Sigmoid colon (tissue), 6 donors: ENCODE measurements at regions not wholly inside any gene's neighbourhood (a gene's known extent, or its start where the extent isn't known, plus 50 kb on each side); places are given as distances from the start of the nearest gene placed in this dataset.

Experiments
- DNase-seq: peaks from one replicate; pipeline ENCODE4 v3.0.0-alpha.2; 2019
- H3K27ac ChIP-seq, 4 donors: fragments of 200-600 bp; sonication (generic); one replicate each; pipeline ENCODE4 v1.5.1; 2016 to 2019; ENCODE audit warnings: mild to moderate bottlenecking in 1 of 4
- H3K27me3 ChIP-seq, 3 donors: fragments of 200-600 bp; sonication (generic); one replicate each; pipeline ENCODE4 v1.5.1; 2019; ENCODE audit warnings: mild to moderate bottlenecking in 1 of 3
- H3K36me3 ChIP-seq, 4 donors: fragments of 200-600 bp; sonication (generic); one replicate each; pipeline ENCODE4 v1.5.1; 2016 to 2019
- H3K4me1 ChIP-seq, 4 donors: fragments of 200-600 bp; sonication (generic); one replicate each; pipeline ENCODE4 v1.5.1; 2017 to 2019
- H3K4me3 ChIP-seq, 4 donors: fragments of 200-600 bp; sonication (generic); one replicate each; pipeline ENCODE4 v1.5.1; 2017 to 2019; ENCODE audit warnings: mild to moderate bottlenecking in 2 of 4, moderate library complexity in 1 of 4
- H3K9me3 ChIP-seq, 4 donors: fragments of 200-600 bp in 3 of 4; sonication (generic) in 3 of 4; one replicate each; pipeline versions ENCODE4 v1.5.1 to v1.6.1; 2013 to 2019
- CTCF ChIP-seq, 4 experiments: fragments of 450-650 bp in 3 of 4; fragments of 200-600 bp in 1 of 4; IDR thresholded peaks; one replicate each; pipeline ENCODE4 v1.5.1; 2016 to 2019; ENCODE audit warnings: antibody characterized with exemption in 4 of 4, mild to moderate bottlenecking in 3 of 4, moderate library complexity in 2 of 4
- EP300 ChIP-seq, 4 donors: sonication (generic); formaldehyde crosslinking; IDR thresholded peaks; one replicate each; pipeline ENCODE4 v1.6.1; 2017; ENCODE audit warnings: antibody characterized with exemption in 4 of 4
- POLR2A ChIP-seq, 2 donors: fragments of 450-650 bp; IDR thresholded peaks; one replicate each; pipeline ENCODE4 v1.6.1; 2016; ENCODE audit warnings: antibody characterized with exemption in 2 of 2, mild to moderate bottlenecking in 2 of 2, moderate library complexity in 2 of 2
- POLR2AphosphoS5 ChIP-seq, 4 donors: sonication (generic); formaldehyde crosslinking; IDR thresholded peaks; one replicate each; pipeline ENCODE4 v1.6.1; 2017; ENCODE audit warnings: antibody characterized with exemption in 4 of 4
- WGBS, 2 donors: extraction: QIAGEN DNeasy Blood & Tissue Kit; methylation state at CpG; one replicate each; pipeline ENCODE4 v1.1.7; 2013; 5-methylcytosine and 5-hydroxymethylcytosine counted together
- intact Hi-C: fragments of 100-400 bp; cut with DNase I; formaldehyde crosslinking; loops from one replicate; pipeline ENCODE4 v1.15.1; 2023
- donor health status: healthy with polysubstance abuse.
- donor health status: healthy.

GRCh38 chrY:7339391-7340087 is 428.0 kb upstream of the AMELY start:
- WGBS, 2 donors = 45 to 83% methylated on average over 7 of the region's 7 CpGs
- no peak for TF ChIP-seq POLR2AphosphoS5 (IDR thresholded peaks at IDR 0.05)
- TF ChIP-seq CTCF (IDR thresholded peaks at IDR 0.05) = no peak
- no peak for TF ChIP-seq POLR2A (IDR thresholded peaks at IDR 0.05)
- TF ChIP-seq EP300 (IDR thresholded peaks at IDR 0.05) = no peak
- Histone ChIP-seq H3K4me1 (peaks cover 0 to 2% (median 0%) of the 10 kb centered on the region in 4 donors), H3K27ac (no peak overlapping the region), H3K9me3 (no peaks in the 10 kb centered on the region), H3K4me3 (no peak overlapping the region), H3K36me3 (no peaks in the 10 kb centered on the region), H3K27me3 (no peaks in the 10 kb centered on the region)
- intact Hi-C loops = no loop called here
- no peak for DNase-seq

GRCh38 chrY:7336023-7336873 is 424.7 kb upstream of the AMELY start:
- no peak for DNase-seq

GRCh38 chrY:7334449-7334848 is 422.9 kb upstream of the AMELY start:
- H3K4me3 ChIP-seq = no peak overlapping the region
- intact Hi-C loops = no loop called here
- H3K36me3 ChIP-seq = no peaks in the 10 kb centered on the region
- H3K27ac ChIP-seq = no peak overlapping the region
- no peak for DNase-seq
- H3K27me3 ChIP-seq = no peaks in the 10 kb centered on the region
- no peaks in the 10 kb centered on the region for H3K9me3 ChIP-seq
- no peaks in the 10 kb centered on the region for H3K4me1 ChIP-seq
- no peak for TF ChIP-seq CTCF (IDR thresholded peaks at IDR 0.05)
- no peak for TF ChIP-seq POLR2AphosphoS5 (IDR thresholded peaks at IDR 0.05)
- no peak for TF ChIP-seq POLR2A (IDR thresholded peaks at IDR 0.05)
- TF ChIP-seq EP300 (IDR thresholded peaks at IDR 0.05) = no peak
- WGBS, 2 donors = 61 to 94% methylated on average over 1 of the region's 1 CpG

More at GRCh38 chrY:7336023-7336873, 424.7 kb upstream of the AMELY start:
- WGBS, 2 donors = 91% methylated on average over 13 of the region's 13 CpGs
- Histone ChIP-seq H3K36me3 (no peaks in the 10 kb centered on the region), H3K27ac (no peak overlapping the region), H3K4me1 (no peaks in the 10 kb centered on the region), H3K27me3 (no peaks in the 10 kb centered on the region), H3K9me3 (no peaks in the 10 kb centered on the region), H3K4me3 (no peak overlapping the region)
- TF ChIP-seq POLR2AphosphoS5 (IDR thresholded peaks at IDR 0.05) (no peak), EP300 (IDR thresholded peaks at IDR 0.05) (no peak), CTCF (IDR thresholded peaks at IDR 0.05) (no peak), POLR2A (IDR thresholded peaks at IDR 0.05) (no peak)
- intact Hi-C loops = no loop called here

- DNase-seq = no peak
- Histone ChIP-seq H3K9me3 (no peaks in the 10 kb centered on the region), H3K4me1 (no peaks in the 10 kb centered on the region), H3K27ac (no peak overlapping the region), H3K27me3 (no peaks in the 10 kb centered on the region), H3K4me3 (no peak overlapping the region), H3K36me3 (peaks cover 0 to 4% (median 0%) of the 10 kb centered on the region in 4 donors)
- TF ChIP-seq EP300 (IDR thresholded peaks at IDR 0.05) (no peak), POLR2A (IDR thresholded peaks at IDR 0.05) (no peak), CTCF (IDR thresholded peaks at IDR 0.05) (no peak), POLR2AphosphoS5 (IDR thresholded peaks at IDR 0.05) (no peak)
- intact Hi-C loops = no loop called here
- WGBS, 2 donors = 80 to 88% methylated on average over 9 of the region's 9 CpGs
Measured at GRCh38 chrY:7326296-7327246, 415.0 kb upstream of the AMELY start.
